Keratinocyte (primary cell): ENCODE measurements at regions not wholly inside any gene's neighbourhood (a gene's known extent, or its start where the extent isn't known, plus 50 kb on each side); places are given as distances from the start of the nearest gene placed in this dataset.

Experiments
- EZH2 ChIP-seq: IDR thresholded peaks from one replicate; pipeline ENCODE4 v1.6.1; 2012; ENCODE audit warnings: inconsistent platforms, mild to moderate bottlenecking, low read length, moderate library complexity
- TF ChIP-seq, protein P1 (sequence below), 3 experiments: IDR thresholded peaks in 1 of 3; conservative IDR thresholded peaks in 1 of 3; optimal IDR thresholded peaks in 1 of 3; 2 replicates in 2 of 3; 3 replicates in 1 of 3; pipeline versions ENCODE3 to v1.5.1; 2011; ENCODE audit warnings: low read length in 3 of 3, mild to moderate bottlenecking in 3 of 3, moderate library complexity in 2 of 3, control low read depth in 1 of 3, inconsistent platforms in 1 of 3; ENCODE audit not compliant: insufficient read depth in 2 of 3; ENCODE audit errors: extremely low read depth in 1 of 3

DNA sequence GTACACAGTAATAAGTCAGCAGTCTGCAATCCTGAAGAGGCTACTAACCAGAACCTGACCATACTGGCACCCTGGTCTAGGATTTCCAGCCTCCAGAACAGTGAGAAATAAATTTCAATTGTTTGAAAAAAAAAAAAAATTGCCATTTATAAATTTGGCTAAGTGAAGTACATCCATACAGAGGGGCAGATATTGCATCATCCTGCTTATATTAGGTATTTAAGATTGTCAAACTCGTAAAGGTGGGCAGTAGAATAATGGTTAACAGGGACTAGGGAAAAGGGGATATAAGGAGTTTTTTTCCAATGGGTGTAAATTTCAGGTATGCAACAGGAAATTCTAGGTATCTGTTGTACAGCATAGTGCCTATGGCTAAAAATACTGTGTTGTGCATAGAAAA lies 1250.9 kb downstream of the BRINP3 start:
- TF ChIP-seq, protein P1, sequence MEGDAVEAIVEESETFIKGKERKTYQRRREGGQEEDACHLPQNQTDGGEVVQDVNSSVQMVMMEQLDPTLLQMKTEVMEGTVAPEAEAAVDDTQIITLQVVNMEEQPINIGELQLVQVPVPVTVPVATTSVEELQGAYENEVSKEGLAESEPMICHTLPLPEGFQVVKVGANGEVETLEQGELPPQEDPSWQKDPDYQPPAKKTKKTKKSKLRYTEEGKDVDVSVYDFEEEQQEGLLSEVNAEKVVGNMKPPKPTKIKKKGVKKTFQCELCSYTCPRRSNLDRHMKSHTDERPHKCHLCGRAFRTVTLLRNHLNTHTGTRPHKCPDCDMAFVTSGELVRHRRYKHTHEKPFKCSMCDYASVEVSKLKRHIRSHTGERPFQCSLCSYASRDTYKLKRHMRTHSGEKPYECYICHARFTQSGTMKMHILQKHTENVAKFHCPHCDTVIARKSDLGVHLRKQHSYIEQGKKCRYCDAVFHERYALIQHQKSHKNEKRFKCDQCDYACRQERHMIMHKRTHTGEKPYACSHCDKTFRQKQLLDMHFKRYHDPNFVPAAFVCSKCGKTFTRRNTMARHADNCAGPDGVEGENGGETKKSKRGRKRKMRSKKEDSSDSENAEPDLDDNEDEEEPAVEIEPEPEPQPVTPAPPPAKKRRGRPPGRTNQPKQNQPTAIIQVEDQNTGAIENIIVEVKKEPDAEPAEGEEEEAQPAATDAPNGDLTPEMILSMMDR (optimal IDR thresholded peaks at IDR 0.05 in 1 of 3, IDR thresholded peaks at IDR 0.05 in 1 of 3, conservative IDR thresholded peaks at IDR 0.05 in 1 of 3; ENCODE audit: extremely low read depth in 1 of 3, insufficient read depth in 2 of 3, low read length in 3 of 3), result no peak
- TF ChIP-seq EZH2, result no peak
